GM18873 (cell line): ENCODE measurements at regions not wholly inside any gene's neighbourhood (a gene's known extent, or its start where the extent isn't known, plus 50 kb on each side); places are given as distances from the start of the nearest gene placed in this dataset.
"Not testable (repeated sequence)": the region's sequence is repeated elsewhere in the genome, so short reads cannot be mapped to it uniquely, and the experiment has no call there.

Source experiments
- ATAC-seq: cut with Tn5 transposase; IDR thresholded peaks from one replicate; pipeline ENCODE4 v1.9.1; 2021; ENCODE audit warnings: mild to moderate bottlenecking, moderate library complexity, moderate number of reproducible peaks; ENCODE audit not compliant: unreplicated experiment, low FRiP score

DNA sequence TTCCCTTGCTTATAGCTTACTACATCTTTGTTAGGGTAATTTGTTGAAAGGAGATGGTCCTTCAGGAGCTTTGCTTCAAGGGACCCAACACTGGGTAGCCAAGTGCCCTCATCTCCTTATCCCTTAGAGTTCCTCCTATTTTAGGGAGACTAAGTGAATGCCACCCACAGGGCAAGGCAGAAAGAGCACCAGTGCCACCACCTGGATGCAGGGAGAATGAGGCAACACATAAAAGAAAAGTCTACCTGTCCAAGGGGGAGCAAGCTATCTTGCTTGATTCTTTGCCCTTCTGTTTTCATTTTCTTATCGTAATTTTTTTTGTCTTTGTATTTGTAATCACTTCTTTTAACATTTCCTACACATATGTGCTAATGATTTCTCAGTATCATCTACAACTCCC lies 205.5 kb downstream of the NPR3 start:
- ATAC-seq: no peak

DNA sequence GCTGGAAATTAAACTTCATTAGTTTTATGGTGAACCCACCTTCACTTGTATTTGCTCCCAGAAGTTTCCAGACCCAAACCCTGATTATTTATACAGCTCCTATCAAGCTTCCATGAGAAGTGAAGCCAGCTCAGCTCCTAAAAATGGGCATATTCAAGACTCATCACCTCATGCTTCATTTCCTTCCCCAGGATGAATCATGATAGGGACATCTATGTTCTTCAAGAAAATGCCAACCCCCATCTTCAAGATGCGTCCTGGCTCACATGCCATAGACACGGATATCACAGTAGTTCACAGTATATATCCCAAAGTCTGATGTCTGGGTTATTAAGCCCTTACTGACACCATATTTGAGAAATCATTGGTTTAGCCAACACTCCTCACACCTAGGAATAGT lies 217.6 kb downstream of the NPR3 start:
- no peak for ATAC-seq

DNA sequence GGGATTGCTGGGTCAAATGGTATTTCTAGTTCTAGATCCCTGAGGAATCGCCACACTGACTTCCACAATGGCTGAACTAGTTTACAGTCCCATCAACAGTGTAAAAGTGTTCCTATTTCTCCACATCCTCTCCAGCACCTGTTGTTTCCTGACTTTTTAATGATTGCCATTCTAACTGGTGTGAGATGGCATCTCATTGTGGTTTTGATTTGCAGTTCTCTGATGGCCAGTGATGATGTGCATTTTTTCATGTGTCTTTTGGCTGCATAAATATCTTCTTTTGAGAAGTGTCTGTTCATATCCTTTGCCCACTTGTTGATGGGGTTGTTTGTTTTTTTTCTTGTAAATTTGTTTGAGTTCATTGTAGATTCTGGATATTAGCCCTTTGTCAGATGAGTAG lies 220.3 kb downstream of the NPR3 start:
- not testable (repeated sequence) for ATAC-seq

DNA sequence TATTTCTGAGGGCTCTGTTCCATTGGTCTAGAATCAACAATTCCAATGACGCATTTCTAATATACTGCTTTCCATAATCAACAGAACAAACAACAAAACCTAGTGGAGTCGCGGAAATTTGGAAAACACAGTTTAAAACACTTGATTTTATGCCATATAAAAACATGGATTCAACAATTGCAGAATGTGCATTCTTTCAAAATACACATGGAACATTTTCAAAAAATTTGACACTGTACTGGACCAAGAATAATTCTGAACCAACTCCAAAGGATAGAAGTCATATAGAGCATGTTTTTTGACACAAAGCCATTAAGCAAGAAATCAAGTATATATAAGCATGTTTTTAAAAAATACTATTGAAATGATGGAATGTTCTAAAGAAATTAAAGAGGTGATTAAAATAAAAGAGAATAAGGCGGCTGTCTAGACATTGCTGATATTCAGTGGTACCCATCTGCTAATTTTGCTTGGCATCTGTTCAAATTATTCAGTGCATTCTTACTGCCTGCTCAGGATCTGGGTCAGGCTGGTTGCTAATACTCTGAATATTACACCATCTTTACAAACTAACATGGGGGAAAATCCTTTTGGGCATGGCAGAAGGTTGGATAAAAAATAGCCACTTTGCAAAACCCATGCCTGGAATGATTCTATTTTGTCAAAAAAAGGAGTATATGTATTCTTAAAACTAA lies 221.3 kb downstream of the NPR3 start:
- ATAC-seq: no peak

DNA sequence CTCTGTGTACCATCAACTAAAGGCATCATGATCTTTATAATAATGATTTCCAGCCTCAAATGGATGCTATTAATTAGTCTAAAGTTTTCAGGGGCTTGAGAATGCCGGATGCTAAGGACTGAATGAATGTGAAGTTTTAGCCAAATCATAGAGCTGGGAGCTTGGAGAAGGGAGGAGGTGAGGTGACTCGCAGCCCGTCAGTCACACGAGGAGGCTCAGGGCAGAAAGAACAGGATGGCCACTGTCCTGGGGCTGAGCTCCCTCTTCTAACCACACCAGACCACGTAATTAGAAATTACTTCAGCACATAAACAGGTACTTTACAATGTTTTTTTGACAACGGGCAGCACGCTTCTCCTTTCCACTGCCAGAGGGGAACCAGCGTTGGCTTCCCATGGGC lies 222.6 kb downstream of the NPR3 start:
- no peak for ATAC-seq

DNA sequence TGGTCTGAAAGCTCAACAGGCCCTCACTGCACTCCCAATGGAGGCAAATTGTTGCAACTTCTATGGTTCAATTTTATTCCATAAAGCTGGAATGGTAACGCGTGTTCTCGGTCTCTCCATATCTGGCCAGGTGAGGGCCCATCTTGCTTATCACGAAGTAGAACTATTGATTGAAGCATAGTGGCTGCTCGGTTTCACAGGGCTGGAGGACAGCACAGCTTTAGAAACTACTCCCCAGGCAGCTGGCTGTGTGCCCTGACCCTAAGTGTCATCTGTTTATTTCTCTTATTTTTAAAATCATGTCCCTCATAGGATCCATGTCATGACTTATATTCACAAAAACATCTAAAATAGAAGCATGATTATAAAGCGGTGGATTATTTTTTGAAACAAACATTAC lies 223.4 kb downstream of the NPR3 start:
- no peak for ATAC-seq

DNA sequence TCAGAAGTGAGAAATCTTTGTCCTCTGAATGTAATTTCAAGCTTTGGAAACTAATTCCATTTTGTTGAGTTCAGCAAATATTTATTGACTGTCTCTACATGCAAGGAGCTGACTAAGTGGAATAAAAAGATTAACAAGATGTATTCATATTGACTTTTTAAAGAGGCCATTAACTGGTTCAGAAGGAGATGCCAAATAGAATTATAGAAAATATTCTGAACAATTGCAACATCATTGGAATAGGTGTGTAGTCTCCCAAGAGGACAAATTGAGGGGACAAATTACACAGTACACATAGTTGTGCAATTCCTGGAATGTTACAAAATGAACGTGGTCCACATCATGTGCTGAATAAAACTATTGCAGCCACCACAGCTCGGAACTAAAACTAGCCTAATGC lies 224.2 kb downstream of the NPR3 start:
- ATAC-seq: no peak

DNA sequence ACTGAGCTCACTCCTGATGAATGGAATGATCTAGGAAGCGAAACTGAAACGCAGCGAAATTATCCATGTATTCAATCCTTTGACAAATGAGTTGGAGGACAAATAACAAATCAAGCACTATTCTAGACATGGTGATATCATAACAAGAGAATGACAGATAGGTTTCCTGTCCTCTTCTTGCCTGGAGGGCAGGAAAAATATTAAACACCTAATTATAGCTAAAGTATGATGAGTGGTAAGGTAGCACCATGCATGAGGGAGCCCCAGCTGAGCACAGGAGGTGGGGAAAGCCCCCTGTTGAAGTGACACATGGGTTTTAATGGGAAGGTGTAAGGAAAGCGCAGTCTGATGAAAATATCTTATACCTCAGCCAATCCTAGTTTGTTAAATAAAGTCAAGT lies 225.2 kb downstream of the NPR3 start:
- no peak for ATAC-seq

DNA sequence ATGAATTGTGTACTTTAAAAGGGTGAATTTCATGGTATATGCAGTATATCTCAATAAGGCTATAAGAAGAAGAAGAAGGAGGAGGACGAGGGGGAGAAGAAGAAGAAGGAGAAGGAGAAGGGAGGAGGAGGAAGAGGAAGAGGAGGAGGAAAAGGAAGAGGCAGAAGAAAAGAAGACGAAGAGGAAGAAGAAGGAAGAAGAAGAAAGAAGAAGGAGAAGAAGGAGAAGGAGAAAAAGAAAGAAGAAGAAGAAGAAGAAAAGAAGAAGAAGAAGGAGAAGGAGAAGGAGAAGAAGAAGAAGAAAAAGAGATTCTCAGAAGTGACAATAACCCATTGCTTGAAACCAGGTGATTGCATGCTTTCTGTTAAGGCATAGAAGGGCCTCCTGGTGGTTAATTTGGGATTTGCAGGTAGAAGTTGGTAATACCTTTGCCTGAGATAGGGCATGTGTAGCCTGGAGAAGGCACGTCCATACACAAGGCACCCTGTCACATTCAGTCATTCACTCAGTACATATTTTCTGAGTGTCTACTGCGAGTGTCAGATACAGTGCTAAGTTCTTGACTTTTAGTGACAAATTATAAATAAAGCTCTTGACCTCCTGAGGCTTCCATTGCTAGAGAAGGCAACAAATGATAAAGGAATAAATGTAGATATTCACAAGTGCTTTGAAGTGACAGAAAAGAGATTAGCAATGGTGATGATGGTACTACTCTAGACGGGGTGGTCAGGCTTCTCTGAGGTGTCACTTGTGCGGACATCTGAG lies 231.3 kb downstream of the NPR3 start:
- peak; percentile 81 for ATAC-seq

DNA sequence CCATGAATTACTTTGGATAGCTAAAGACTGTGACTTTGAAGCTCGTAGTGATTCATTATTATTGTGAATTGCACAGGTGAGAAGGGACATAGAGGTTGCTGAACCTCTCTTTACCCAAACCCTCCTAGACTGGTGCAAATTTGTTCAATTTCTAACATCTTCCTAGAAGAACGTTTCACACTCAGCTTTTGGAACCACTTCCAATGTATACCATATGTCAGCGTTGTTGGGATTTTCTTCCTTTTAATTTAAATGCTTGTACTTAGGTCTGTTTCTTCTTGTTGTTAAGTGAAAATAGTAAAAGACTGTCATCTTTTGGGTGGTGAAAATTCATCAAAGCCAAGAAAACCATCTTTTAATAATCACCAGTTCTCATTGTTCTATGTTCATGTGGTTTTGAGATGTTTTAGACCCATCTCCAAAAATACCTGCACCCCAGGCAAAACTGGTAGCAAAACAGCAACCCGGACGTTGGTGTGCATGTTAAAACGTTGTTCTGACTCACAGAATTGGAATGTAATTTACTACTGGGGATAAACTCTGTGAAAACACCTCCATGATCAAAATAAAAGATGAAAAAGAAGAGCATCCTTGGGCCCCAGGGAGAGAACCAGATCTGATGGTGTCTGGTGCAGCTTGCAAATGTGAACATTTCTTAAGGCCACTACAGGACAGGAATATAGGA lies 238.3 kb downstream of the NPR3 start:
- ATAC-seq: no peak

DNA sequence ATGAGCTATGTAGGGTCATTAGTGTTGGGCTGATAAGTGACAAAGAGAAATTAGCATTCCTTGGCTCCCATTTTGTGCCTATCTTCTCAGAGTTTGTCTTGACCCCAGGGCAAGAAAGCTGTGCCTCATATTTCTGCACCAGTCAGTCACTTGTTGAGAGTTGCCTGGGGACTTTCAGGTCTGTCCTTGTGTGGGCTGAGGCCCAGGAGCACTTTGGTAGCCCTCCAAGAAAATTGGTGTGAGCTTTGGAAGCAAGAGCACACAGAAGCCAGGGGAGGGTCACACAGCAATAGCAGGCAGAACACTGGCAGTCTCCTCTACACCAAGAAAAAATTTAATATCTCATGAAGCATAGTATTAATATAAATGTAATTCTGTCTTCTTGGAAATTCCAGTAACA lies 239.9 kb downstream of the NPR3 start:
- ATAC-seq: no peak

DNA sequence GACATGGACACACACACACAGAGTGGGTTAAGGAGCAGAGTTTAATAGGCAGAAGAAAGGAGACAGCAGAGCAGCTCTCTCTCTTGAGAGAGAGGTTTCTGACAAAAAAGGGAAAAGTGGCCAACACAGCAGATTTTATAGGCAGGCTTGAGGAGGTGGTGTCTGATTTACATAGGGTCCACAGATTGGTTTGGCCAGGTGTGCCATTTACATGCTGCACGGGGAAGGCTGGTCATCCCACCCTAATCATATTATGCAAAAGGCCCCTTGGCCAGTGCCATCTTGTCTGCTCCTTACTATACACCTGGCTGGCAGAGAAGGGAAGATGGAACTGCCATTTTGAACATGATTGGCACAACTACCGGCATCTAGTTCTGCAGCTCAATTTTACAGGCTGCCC lies 240.8 kb downstream of the NPR3 start:
- no peak for ATAC-seq

DNA sequence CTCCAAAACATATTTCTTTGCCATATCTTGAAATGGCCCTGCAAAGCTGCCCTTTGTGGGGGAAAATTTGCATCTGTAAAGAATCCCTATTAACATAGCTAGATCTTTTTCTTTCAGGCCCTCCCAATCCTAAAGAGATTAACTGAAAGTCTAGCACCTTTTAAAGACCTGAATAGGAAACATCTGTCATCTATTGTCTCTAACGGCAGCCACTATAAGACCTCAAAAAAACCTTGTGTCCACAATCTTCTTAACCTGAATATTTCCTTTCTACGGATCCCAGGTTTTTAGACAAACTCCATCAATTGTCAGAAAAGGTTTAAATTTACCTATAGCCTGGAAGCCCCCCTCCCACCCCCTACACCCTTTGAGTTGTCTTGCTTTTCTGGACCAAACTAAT lies 241.3 kb downstream of the NPR3 start:
- ATAC-seq: not testable (repeated sequence)

DNA sequence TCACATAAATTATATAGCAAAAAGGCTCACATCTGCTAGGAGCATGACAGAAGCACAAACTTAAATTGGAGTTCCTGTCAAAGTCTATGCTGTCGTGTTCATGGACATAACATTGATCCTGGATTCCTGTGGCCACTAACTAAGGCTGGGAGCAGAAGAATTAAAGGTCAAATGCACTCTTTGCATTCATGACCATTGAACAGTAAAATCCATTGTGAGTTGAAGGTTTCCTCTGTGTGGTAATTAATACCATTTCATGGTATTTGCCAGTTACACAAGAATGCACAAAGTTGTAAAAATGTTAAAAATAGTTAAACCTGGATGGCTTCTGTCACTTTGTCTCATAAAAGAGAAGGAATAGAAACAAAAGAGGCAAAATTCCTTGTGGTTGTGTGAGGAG lies 242.6 kb downstream of the NPR3 start:
- no peak for ATAC-seq

DNA sequence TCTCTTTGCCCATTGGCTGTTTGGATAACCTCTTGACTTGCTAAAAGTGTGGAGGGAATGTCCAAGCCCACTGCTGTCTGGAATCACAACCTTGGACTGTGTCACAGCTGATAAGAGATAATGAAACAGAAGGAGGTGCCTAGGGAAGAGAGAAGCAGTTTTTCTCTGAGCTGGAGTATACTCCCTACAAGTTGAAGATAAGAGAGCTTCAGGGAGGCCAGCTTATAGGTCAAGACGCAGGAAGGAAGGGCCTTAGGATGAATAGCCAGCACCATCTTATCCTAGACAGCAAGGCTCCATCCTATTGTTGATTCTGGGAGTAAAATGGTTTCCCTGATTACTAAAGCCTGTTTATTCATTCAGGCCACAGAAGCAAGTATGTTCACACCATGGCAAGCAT lies 244.7 kb downstream of the NPR3 start:
- no peak for ATAC-seq

DNA sequence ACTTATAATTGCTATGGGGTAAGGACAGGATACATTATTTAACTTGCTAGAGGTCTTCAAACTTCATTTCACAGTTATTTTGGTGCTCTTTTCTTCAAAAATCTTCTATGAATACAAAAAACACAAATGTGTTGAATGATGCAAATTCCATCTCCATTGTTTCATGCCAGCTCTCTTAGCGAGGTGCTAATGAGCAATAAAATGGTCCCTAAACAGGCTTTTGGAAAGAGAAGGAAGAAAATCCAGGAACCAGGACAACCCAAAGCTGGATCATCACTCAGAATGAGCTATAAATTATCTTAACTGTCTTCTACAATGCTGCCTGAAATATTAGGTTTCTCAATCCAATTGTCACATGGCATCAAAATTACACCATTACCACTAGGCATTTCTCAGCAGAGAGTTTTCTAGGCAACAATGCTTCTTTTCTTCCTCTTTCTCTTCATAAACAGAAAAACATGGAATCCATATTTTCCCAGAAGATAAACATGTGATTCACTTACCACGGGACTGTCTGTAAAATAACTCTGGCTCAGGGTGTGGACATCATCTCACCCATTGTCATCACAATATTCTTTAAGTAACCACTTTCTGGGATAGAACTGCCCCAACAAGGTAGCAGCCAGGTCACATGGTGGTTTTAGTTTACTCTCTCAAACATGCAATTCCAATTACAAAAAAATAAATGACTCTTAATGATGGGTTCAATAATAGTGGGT lies 249.4 kb downstream of the NPR3 start:
- no peak for ATAC-seq

DNA sequence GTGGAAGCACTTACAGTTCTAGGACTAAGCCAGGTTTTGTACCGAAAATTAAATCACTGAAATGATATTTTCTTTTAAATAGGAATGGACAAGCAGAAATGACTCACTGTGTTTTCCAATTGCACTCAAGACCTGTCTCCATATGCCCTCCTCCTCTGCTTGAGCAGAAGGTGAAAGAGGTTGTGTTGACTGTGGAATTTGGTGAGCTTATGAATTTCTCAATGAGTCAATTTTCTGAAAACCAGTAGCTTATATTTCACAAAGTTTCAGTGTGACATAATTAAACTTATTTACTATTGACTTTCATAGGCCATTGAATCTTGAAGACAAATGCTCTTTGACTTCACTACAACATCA lies 249.9 kb downstream of the NPR3 start:
- no peak for ATAC-seq

DNA sequence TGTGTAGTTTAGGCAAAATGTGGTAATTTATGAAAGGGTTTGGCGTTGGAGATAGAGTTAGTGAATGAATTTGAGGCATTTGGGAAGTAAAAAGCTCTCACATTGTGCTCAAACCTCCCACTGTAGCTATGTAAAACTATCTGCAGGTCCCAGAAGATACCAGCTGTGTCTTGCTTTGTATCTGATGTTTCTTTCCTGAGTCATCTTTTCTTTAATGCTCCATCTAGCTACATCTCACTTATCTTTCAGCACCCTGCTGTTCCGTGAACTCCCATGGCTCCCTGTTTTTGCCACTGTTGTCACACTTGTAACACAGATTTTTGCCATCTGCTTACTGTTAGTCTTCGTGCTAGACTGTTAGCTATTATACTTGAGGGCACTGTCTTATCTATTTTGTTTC lies 253.1 kb downstream of the NPR3 start:
- no peak for ATAC-seq

DNA sequence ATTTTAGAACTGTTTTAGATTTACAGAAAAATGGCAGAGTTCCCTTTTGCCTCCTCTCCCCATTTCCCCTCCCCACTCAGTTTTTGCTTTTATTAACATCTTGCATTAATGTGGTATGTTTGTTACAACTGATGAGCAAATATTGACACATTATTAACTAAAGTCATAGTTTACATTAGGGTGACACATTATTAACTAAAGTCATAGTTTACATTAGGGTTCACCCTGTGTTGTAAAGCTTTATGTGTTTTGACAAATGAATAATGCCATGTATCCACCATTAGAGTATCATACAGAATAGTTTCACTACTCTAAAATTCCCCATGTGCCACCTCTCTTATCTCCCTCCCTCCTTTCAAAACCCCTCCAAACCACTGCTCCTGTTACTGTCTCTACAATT lies 262.5 kb downstream of the NPR3 start:
- ATAC-seq: no peak

DNA sequence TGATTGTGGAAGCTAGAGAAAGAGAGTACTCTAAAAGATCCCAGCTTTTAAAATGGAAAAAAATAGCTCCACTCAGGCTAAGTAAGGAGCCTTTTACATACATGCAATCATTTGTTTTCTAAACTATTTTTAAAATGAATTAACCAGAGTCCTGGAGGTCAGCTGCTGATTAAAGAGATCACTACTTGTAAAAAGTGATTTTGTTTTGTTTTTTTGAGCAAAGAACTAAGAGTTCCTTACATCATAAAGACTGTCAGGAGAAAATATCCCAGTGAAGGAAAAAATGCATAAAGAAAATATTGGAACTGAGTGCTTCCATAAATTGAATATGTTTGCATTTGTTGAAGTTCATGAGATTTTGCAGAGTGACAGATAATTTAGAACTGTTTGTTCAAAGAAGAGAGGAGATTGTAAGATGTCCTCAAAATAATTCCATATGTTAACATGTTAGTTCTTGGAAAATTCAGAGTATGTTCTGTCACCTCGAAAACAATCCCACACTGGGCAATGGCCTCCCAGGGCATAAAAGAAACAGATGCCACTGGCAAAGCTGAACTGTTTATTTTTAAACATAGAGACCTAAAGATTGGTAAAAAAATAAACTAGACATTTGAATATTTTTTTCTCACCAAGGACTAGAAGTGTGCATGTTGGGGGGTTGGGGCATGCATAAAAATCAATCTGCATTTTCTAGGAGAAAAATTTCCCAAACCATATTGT lies 264.7 kb downstream of the NPR3 start:
- ATAC-seq: no peak

DNA sequence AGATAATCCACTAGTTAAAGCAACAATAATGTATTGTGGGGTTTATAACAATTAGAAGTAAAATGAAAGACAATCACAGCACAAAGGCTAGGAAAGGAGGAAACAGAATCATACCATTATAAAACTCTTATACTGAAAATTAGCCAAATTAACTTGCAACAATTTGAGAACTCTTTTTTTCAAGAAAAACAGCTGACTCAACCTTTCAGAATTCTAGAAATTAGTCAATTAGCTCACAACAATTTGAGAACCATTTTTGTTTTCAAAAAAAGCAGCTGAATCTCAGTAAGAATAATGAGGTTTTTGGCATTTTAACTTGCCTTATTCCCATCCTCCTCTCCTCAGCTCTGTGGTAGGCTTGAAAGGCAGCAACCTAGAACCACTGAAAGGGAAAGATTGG lies 269.9 kb downstream of the NPR3 start:
- no peak for ATAC-seq
